ACC112 (cell line): ENCODE measurements at regions not wholly inside any gene's neighbourhood (a gene's known extent, or its start where the extent isn't known, plus 50 kb on each side); places are given as distances from the start of the nearest gene placed in this dataset.
A peak's percentile ranks its signal among the peaks of the same experiment; 100 is the strongest.
"Not testable (repeated sequence)": the region's sequence is repeated elsewhere in the genome, so short reads cannot be mapped to it uniquely, and the experiment has no call there.

Source experiments
- H2AFZ ChIP-seq: fragments of 200-600 bp; sonication (generic); one replicate; pipeline ENCODE4 v1.6.0; 2017; ENCODE audit warnings: antibody characterized with exemption, low read length; ENCODE audit not compliant: unreplicated experiment
- H3K27ac ChIP-seq: fragments of 200-600 bp; sonication (generic); 2 replicates; pipeline ENCODE4 v1.5.1; 2014; ENCODE audit warnings: low read depth, mild to moderate bottlenecking, antibody characterized with exemption, low read length, moderate library complexity
- H3K27me3 ChIP-seq: fragments of 200-600 bp; sonication (generic); 2 replicates; pipeline ENCODE4 v1.6.1; 2014; ENCODE audit warnings: mild to moderate bottlenecking, antibody characterized with exemption, low read length, moderate library complexity, mixed read lengths; ENCODE audit not compliant: insufficient read depth
- H3K36me3 ChIP-seq: fragments of 200-600 bp; sonication (generic); 2 replicates; pipeline ENCODE4 v1.6.1; 2016; ENCODE audit warnings: mild to moderate bottlenecking, antibody characterized with exemption, low read length, moderate library complexity, mixed read lengths; ENCODE audit not compliant: insufficient read depth
- H3K4me1 ChIP-seq: fragments of 200-600 bp; sonication (generic); one replicate; pipeline ENCODE4 v1.6.1; 2016; ENCODE audit warnings: low read length, mixed read lengths; ENCODE audit not compliant: insufficient read depth, unreplicated experiment, control insufficient read depth
- H3K4me3 ChIP-seq: fragments of 200-600 bp; sonication (generic); 2 replicates; pipeline ENCODE4 v1.5.1; 2014; ENCODE audit warnings: mild to moderate bottlenecking, low read depth, low read length
- H3K79me2 ChIP-seq: fragments of 200-600 bp; sonication (generic); one replicate; pipeline ENCODE4 v1.6.0; 2016; ENCODE audit warnings: low read length; ENCODE audit not compliant: control insufficient read depth, unreplicated experiment, insufficient read depth

DNA sequence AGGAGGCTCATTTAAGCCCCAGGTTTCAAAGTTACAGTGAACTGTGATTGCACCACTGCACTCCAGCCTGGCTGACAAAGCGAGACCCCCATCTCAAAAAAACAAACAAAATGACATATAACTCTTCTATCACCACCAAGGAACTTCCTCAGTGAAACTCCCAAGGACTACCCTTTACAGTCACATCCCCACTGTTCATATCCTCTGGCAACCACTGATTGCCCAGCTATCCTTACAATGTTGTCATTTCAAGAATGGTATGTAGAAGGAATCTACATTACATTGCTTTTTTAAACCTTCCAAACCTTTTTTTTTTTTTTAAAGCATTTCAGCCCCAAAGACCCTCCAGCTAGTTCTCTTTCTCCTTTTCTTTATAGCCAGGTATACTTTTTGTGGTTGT, 123.1 kb upstream of the CARMIL1 start:
- no peaks in the 10 kb centered on the region for H3K36me3 ChIP-seq
- H3K27ac ChIP-seq: no peak overlapping the region
- H2AFZ ChIP-seq: no peak overlapping the region
- no peaks in the 10 kb centered on the region for H3K4me1 ChIP-seq
- no peaks in the 10 kb centered on the region for H3K27me3 ChIP-seq
- no peaks in the 10 kb centered on the region for H3K79me2 ChIP-seq
- H3K4me3 ChIP-seq: no peak overlapping the region

DNA sequence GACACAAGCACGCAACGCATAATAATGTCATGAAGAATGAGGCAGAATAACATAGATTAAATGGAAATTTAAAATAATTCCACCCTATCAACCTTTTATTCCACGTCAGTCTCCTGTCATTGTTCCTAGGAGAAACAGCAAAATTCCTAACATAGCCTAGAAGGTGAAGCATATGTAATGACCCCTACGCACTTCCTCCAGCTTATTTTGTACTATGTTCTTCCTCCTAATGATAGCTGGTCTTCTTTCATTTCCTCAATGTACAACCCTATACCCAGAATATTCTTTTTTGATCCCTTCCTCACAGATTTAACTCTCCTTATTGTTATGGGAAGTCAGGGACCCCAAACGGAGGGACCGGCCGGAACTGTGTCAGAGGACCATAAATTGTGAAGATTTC, 122.0 kb upstream of the CARMIL1 start:
- Histone ChIP-seq H3K79me2 (no peaks in the 10 kb centered on the region), H2AFZ (no peak overlapping the region), H3K4me1 (no peaks in the 10 kb centered on the region), H3K4me3 (no peak overlapping the region), H3K27me3 (no peaks in the 10 kb centered on the region), H3K36me3 (no peaks in the 10 kb centered on the region), H3K27ac (no peak overlapping the region)

GRCh38 chr6:25157842-25158241, 121.3 kb upstream of the CARMIL1 start:
- H3K4me1 ChIP-seq: no peaks in the 10 kb centered on the region

DNA sequence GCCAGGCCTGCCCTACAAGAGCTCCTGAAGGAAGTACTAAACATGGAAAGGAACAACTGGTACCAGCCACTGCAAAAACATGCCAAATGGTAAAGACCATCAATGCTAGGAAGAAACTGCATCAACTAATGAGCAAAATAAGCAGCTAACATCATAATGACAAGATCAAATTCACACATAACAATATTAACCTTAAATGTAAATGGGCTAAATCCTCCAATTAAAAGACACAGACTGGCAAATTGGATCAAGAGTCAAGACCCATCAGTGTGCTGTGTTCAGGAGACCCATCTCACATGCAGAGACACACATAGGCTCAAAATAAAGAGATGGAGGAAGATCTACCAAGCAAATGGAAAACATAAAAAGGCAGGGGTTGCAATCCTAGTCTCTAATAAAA, 119.0 kb upstream of the CARMIL1 start:
- not testable (repeated sequence) for H3K4me3 ChIP-seq, H3K36me3 ChIP-seq, H3K79me2 ChIP-seq, H3K4me1 ChIP-seq, H3K27me3 ChIP-seq, H3K27ac ChIP-seq, H2AFZ ChIP-seq

More at GRCh38 chr6:25157842-25158241, 121.3 kb upstream of the CARMIL1 start:
- Histone ChIP-seq H2AFZ (no peak overlapping the region), H3K79me2 (no peaks in the 10 kb centered on the region), H3K27ac (no peak overlapping the region), H3K36me3 (no peaks in the 10 kb centered on the region), H3K27me3 (no peaks in the 10 kb centered on the region), H3K4me3 (no peak overlapping the region)

DNA sequence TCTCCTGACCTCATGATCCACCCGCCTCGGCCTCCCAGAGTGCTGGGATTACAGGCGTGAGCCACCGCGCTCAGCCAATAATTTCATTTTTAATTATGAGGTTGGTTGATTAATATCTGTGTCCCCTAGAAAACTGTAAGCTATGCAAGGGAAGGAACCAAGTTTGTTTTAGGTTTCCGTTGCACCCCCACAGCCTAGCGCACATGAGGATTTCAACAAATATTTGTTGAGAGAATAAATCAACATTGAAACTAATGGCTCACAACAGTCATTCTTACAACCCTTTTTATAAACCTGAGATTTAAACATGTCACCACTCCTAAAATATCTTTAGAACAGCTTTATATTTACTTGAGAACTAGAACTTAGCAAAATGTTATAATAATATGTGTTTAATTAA, 114.0 kb upstream of the CARMIL1 start:
- no peak overlapping the region for H2AFZ ChIP-seq
- no peaks in the 10 kb centered on the region for H3K36me3 ChIP-seq
- no peaks in the 10 kb centered on the region for H3K4me1 ChIP-seq
- H3K79me2 ChIP-seq: no peaks in the 10 kb centered on the region
- H3K27me3 ChIP-seq: no peaks in the 10 kb centered on the region
- no peak overlapping the region for H3K4me3 ChIP-seq
- no peak overlapping the region for H3K27ac ChIP-seq

- H3K27me3 ChIP-seq: no peaks in the 10 kb centered on the region
- H3K27ac ChIP-seq: no peak overlapping the region
- no peak overlapping the region for H2AFZ ChIP-seq
- H3K36me3 ChIP-seq: no peaks in the 10 kb centered on the region
- H3K79me2 ChIP-seq: no peaks in the 10 kb centered on the region
- no peaks in the 10 kb centered on the region for H3K4me1 ChIP-seq
- H3K4me3 ChIP-seq: no peak overlapping the region
Measured at GRCh38 chr6:25165800-25166199, 113.4 kb upstream of the CARMIL1 start.

DNA sequence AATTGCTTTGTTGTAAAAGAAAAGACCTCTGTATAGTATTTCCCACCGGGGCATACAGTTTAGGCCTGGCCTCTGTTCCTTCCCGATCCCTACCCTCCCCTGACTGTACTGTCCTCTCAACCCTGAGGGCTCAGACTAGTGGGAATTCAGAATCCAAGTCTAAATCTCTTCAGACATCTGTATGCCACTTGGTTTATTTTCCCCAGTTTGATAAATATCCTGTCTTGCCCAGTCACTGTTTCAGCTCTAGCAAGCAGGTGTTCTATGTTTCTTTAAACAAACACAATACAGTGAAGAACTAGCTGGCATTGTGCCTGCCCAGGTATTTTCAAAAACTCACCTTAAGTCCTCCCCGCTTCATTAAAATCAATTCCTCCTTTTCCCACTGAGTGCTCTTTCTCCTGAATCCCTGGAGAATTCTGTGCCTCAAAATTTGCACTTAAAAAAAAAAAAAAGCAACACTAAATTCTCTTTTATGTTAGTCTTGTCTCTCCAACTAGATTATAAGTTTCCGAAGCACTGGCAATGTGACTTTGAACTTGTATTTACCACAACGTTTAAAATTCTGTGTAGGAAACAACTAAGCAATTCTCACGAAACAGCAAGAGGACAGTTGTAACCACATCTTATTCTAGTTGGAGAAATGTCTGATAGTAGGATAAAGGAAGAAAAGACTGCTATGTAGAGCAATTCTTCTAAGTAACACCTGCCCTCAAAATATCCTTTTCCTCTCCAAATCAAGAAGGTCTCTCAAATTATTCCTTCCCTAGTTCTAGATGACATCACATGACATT, 112.0 kb upstream of the CARMIL1 start:
- Histone ChIP-seq H2AFZ (no peak overlapping the region), H3K79me2 (no peaks in the 10 kb centered on the region), H3K27ac (no peak overlapping the region), H3K4me1 (no peaks in the 10 kb centered on the region), H3K27me3 (no peaks in the 10 kb centered on the region), H3K36me3 (no peaks in the 10 kb centered on the region), H3K4me3 (no peak overlapping the region)

DNA sequence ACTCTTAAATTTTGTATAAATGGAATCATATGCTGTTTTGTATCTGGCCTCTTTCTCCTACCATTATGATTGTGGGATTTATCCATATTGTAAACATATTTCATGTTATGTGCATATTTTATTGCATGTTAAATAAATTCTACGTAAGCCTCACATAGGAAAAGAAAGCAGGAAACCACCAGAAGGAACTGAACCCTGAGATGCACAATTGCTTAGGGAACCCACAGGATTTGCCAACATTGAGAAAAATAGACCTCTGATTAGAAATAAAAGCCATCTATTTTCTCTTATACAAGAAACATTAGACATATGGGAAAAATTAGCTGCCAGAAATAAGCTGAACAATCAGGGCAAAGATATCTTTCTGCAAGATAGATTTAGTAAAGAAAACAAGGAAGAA, 111.2 kb upstream of the CARMIL1 start:
- Histone ChIP-seq H3K4me3 (no peak overlapping the region), H3K4me1 (peaks cover 7% of the 10 kb centered on the region), H3K79me2 (no peaks in the 10 kb centered on the region), H3K27ac (no peak overlapping the region), H2AFZ (no peak overlapping the region), H3K36me3 (no peaks in the 10 kb centered on the region), H3K27me3 (no peaks in the 10 kb centered on the region)

- Histone ChIP-seq H3K79me2 (no peaks in the 10 kb centered on the region), H2AFZ (no peak overlapping the region), H3K27me3 (no peaks in the 10 kb centered on the region), H3K4me1 (peaks cover 14% of the 10 kb centered on the region), H3K36me3 (no peaks in the 10 kb centered on the region), H3K4me3 (no peak overlapping the region), H3K27ac (no peak overlapping the region)
Measured at GRCh38 chr6:25168637-25169036, 110.5 kb upstream of the CARMIL1 start.

DNA sequence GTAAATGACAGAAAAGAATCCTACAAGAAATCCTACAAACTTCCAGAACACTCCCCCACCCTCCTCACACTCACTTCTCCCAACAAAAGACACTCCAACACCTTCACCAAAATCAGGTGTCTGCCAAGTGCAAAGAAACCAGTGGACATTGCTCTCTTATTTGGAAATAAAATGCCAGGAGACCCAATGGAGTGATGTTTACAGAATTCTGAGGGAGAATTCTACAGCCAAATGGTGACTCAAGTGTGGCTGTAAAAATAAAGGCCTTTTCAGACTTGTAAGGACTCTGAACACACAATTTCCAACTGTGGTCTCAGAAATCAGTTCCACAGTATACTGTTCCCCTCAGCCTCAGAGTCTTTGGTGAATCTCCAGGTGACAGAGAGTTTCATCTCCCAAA, 109.6 kb upstream of the CARMIL1 start:
- H3K27ac ChIP-seq: no peak overlapping the region
- H3K36me3 ChIP-seq: no peaks in the 10 kb centered on the region
- peaks cover 22% of the 10 kb centered on the region for H3K4me1 ChIP-seq
- H2AFZ ChIP-seq: peak overlapping the region; percentile 46
- H3K4me3 ChIP-seq: no peak overlapping the region
- no peaks in the 10 kb centered on the region for H3K79me2 ChIP-seq
- no peaks in the 10 kb centered on the region for H3K27me3 ChIP-seq

- H3K27ac ChIP-seq: no peak overlapping the region
- no peaks in the 10 kb centered on the region for H3K27me3 ChIP-seq
- no peaks in the 10 kb centered on the region for H3K79me2 ChIP-seq
- H3K4me1 ChIP-seq: peaks cover 26% of the 10 kb centered on the region
- H3K4me3 ChIP-seq: no peak overlapping the region
- no peaks in the 10 kb centered on the region for H3K36me3 ChIP-seq
- peak overlapping the region; percentile 46 for H2AFZ ChIP-seq
Measured at GRCh38 chr6:25169961-25170360, 109.2 kb upstream of the CARMIL1 start.
